Right atrium auricular region (tissue), 2 donors: ENCODE measurements at regions not wholly inside any gene's neighbourhood (a gene's known extent, or its start where the extent isn't known, plus 50 kb on each side); places are given as distances from the start of the nearest gene placed in this dataset.
A peak's percentile ranks its signal among the peaks of the same experiment; 100 is the strongest.

Source experiments
- DNase-seq: peaks from one replicate; pipeline ENCODE4 v3.0.0-alpha.2; 2019; ENCODE audit warnings: low spot score
- H3K27ac ChIP-seq, 2 donors: fragments of 200-600 bp; sonication (generic); 1 replicate in 1 of 2; 2 replicates in 1 of 2; pipeline ENCODE4 v1.5.1; 2016 to 2019
- H3K27me3 ChIP-seq, 2 donors: fragments of 200-600 bp; sonication (generic); one replicate each; pipeline versions ENCODE4 v1.5.1 to v1.6.0; 2017 to 2019
- H3K36me3 ChIP-seq: fragments of 200-600 bp; sonication (generic); one replicate; pipeline ENCODE4 v1.5.1; 2016
- H3K4me1 ChIP-seq, 2 donors: fragments of 200-600 bp; sonication (generic); one replicate each; pipeline versions ENCODE4 v1.5.1 to v1.6.0; 2017 to 2019
- H3K4me3 ChIP-seq, 2 donors: fragments of 200-600 bp; sonication (generic); 1 replicate in 1 of 2; 2 replicates in 1 of 2; pipeline ENCODE4 v1.5.1; 2017 to 2019; ENCODE audit warnings: mild to moderate bottlenecking in 1 of 2, moderate library complexity in 1 of 2
- H3K9me3 ChIP-seq, 2 donors: fragments of 200-600 bp; sonication (generic); one replicate each; pipeline ENCODE4 v1.5.1; 2019
- TF ChIP-seq, protein P1 (sequence below), 2 donors: fragments of 200-600 bp; sonication (generic); IDR thresholded peaks; one replicate each; pipeline ENCODE4 v1.5.1; 2019; ENCODE audit warnings: antibody characterized with exemption in 2 of 2

DNA sequence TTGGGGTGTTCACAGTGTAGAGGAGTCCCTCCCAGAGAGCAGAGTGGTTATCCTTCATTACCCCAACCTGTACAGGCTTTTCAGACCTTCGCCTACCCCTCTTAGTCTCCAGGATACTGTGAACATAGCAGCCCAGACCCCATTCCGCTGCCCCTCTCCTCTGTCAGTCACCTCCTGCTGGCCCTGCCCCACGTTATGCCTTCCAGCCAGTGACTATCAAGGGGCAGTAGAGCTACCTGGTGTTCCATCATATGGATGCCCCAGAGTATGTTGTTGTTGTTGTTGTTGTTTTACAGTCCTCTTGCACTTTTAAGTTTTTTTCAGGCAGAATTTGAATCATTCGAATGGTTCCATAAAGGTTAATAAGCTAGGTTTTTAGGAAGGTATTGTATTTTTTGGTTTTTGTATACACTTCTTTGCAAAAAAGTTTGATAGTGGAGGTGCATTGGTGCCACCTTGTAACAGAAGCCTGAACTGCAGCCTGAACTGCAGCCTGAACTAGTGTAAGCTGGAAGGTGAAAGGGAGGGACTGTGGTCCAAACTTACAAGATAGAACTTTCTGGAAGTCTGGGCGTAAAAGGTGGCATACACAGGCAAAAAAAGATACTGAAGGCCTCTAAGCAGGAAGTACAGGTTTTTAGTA lies 101.4 kb upstream of the RAB40AL start:
- Histone ChIP-seq H3K4me3 (no peak overlapping the region), H3K9me3 (no peaks in the 10 kb centered on the region), H3K27me3 (no peaks in the 10 kb centered on the region), H3K4me1 (no peaks in the 10 kb centered on the region), H3K27ac (no peak overlapping the region), H3K36me3 (no peaks in the 10 kb centered on the region)
- DNase-seq, result no peak
- TF ChIP-seq, protein P1, sequence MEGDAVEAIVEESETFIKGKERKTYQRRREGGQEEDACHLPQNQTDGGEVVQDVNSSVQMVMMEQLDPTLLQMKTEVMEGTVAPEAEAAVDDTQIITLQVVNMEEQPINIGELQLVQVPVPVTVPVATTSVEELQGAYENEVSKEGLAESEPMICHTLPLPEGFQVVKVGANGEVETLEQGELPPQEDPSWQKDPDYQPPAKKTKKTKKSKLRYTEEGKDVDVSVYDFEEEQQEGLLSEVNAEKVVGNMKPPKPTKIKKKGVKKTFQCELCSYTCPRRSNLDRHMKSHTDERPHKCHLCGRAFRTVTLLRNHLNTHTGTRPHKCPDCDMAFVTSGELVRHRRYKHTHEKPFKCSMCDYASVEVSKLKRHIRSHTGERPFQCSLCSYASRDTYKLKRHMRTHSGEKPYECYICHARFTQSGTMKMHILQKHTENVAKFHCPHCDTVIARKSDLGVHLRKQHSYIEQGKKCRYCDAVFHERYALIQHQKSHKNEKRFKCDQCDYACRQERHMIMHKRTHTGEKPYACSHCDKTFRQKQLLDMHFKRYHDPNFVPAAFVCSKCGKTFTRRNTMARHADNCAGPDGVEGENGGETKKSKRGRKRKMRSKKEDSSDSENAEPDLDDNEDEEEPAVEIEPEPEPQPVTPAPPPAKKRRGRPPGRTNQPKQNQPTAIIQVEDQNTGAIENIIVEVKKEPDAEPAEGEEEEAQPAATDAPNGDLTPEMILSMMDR (IDR thresholded peaks at IDR 0.05), result peak; percentile 26 to 58

DNA sequence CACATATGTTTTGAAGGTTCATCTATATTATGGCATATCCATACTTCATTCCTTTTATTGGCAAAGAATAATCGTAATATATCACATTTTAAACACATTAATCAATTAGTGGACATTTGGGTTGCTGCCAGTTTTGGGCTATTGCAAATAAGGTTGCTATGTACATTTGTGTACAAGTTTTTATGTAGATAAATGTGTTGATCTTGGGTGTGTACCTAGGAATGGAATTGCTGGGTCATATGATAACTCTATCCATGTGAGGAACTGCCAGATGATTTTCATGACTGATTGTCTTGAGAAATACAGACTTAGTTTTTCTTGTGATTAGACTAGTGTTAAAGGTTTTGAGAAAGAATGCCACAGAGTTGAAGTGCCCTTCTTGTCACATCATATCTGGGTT lies 99.2 kb upstream of the RAB40AL start:
- H3K4me3 ChIP-seq, result no peak overlapping the region
- H3K27ac ChIP-seq, result no peak overlapping the region
- DNase-seq, result no peak
- H3K9me3 ChIP-seq, result no peaks in the 10 kb centered on the region
- TF ChIP-seq, protein P1 (IDR thresholded peaks at IDR 0.05), result no peak
- H3K27me3 ChIP-seq, result no peaks in the 10 kb centered on the region
- H3K4me1 ChIP-seq, result no peaks in the 10 kb centered on the region
- H3K36me3 ChIP-seq, result no peaks in the 10 kb centered on the region

DNA sequence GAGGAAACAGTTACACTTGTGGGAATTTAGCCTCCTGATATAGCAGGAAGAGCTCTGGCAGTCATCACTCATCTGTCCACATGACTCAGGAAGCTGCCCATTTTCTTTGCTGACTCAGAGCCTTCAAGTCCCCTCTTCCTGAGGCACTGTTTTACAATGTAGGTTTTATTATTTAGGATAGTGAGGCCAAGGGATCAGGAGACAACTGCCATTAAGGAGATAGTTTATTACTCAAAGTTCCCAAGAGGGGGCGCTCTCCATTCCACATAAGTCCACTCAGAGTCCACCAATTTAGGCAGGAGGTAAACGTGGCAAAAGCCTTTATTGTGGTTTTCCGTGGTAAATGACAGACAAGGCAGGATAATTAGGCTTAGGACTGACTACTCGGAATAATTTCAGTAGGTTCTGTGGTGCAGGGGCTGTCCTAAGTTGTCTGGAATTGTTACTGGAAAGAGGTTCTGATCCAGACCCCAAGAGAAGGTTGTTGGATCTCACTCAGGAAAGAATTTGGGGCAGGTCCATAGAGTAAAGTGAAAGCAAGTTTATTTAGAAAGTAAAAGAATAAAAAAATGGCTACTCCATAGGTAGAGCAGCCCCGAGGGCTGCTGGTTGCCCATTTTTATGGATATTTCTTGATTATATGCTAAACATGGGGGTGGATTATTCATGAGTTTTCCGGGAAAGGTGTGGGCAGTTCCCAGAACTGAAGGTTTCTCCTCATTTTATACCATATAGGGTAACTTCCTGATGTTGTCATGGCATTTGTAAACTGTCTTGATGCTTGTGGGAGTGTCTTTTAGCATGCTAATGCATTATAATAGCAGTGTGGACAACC lies 96.0 kb upstream of the RAB40AL start:
- Histone ChIP-seq H3K4me3 (no peak overlapping the region), H3K36me3 (no peaks in the 10 kb centered on the region), H3K4me1 (no peaks in the 10 kb centered on the region), H3K27me3 (no peaks in the 10 kb centered on the region), H3K9me3 (no peaks in the 10 kb centered on the region), H3K27ac (no peak overlapping the region)
- TF ChIP-seq, protein P1 (IDR thresholded peaks at IDR 0.05), result no peak
- DNase-seq, result no peak

DNA sequence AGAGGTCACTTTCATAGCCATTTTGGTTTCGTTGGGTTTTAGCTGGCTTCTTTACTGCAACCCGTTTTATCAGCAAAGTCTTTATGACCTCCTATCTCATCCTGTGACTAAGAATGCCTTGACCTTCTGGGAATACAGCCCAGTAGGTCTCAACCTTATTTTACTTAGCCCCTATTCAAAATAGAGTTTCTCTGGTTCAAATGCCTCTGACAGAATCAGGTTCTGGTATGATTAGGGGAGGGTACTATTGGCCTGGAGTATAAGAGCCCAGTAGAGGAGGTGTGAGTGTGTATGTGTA lies 95.4 kb upstream of the RAB40AL start:
- Histone ChIP-seq H3K4me3 (no peak overlapping the region), H3K4me1 (no peaks in the 10 kb centered on the region), H3K9me3 (no peaks in the 10 kb centered on the region), H3K27me3 (no peaks in the 10 kb centered on the region), H3K27ac (no peak overlapping the region), H3K36me3 (no peaks in the 10 kb centered on the region)
- no peak for DNase-seq
- TF ChIP-seq, protein P1 (IDR thresholded peaks at IDR 0.05), result no peak

DNA sequence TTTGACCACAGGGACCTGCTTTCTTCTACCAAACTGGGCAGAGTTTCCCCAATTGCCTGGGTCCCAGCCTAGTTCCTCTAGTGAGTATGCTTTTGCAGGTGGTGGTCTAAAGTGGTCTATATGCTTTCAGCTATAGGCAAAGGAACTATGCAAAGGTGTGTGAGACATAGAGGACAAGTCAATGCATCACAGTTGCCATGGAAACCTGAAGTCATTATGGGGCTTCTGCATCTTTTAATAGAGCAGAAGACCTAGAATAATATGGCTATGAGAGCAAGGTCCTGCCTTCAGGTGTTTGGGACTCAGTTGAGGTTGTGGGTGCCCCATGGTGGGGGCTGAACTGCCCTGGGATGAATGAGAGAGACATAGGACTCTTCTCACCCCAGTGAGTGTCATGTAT lies 92.1 kb upstream of the RAB40AL start:
- Histone ChIP-seq H3K36me3 (no peaks in the 10 kb centered on the region), H3K9me3 (no peaks in the 10 kb centered on the region), H3K27me3 (no peaks in the 10 kb centered on the region), H3K27ac (no peak overlapping the region), H3K4me1 (no peaks in the 10 kb centered on the region), H3K4me3 (no peak overlapping the region)
- DNase-seq, result no peak
- TF ChIP-seq, protein P1 (IDR thresholded peaks at IDR 0.05), result no peak
